IMR-90 (cell line): ENCODE measurements at regions not wholly inside any gene's neighbourhood (a gene's known extent, or its start where the extent isn't known, plus 50 kb on each side); places are given as distances from the start of the nearest gene placed in this dataset.

Experiments used
- BHLHE40 ChIP-seq: fragments of 150-350 bp; IDR thresholded peaks from 2 replicates; pipeline ENCODE4 v1.6.1; 2016; ENCODE audit warnings: mild to moderate bottlenecking, low read depth, low read length
- CHD1 ChIP-seq: IDR thresholded peaks from 2 replicates; pipeline ENCODE4 v1.6.1; 2012; ENCODE audit warnings: low read depth, low read length, improper control_type of control experiment
- MAFK ChIP-seq: IDR thresholded peaks from 2 replicates; pipeline ENCODE4 v1.6.1; 2012; ENCODE audit warnings: low read depth, low read length, improper control_type of control experiment
- NFE2L2 ChIP-seq: fragments of 150-350 bp; IDR thresholded peaks from 2 replicates; pipeline ENCODE4 v1.6.1; 2016; ENCODE audit warnings: low read depth, mild to moderate bottlenecking, low read length
- POLR2A ChIP-seq: IDR thresholded peaks from 2 replicates; pipeline ENCODE4 v1.6.1; 2012; ENCODE audit warnings: mild to moderate bottlenecking, low read depth, low read length
- RAD21 ChIP-seq: IDR thresholded peaks from 2 replicates; pipeline ENCODE4 v1.6.1; 2012; ENCODE audit warnings: low read length, improper control_type of control experiment
- SMC3 ChIP-seq: fragments of 150-350 bp; IDR thresholded peaks from 2 replicates; pipeline ENCODE4 v1.6.1; 2016; ENCODE audit warnings: low read depth, mild to moderate bottlenecking, antibody characterized with exemption, low read length, moderate library complexity
- TF ChIP-seq, protein P1 (sequence below): conservative IDR thresholded peaks from 2 replicates; pipeline ENCODE4 v1.5.1; 2012; ENCODE audit warnings: mild to moderate bottlenecking, low read depth, low read length, improper control_type of control experiment
- TF ChIP-seq, protein P2 (sequence below): fragments of 150-350 bp; IDR thresholded peaks from 2 replicates; pipeline ENCODE4 v1.6.1; 2017; ENCODE audit warnings: mild to moderate bottlenecking, antibody characterized with exemption, low read length, low read depth

DNA sequence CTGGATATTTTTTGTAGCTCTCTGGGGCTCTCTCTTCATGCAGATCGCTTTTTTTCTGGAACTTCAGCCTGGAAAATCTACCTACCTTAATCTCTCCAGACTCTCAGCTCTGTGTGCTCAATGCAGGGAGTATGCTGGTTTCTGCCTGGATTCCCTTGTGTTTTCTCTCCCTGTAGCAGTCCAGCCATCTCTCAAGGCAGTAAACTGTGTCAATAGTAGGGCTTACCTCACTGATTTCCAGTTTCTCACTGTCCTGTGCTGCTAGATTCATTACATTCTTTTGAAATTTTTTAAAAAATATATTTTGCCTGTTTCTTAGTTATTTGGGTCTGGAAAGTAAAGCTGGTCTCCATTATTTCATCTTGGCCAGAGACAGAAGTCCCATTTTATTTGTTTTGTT lies 951.4 kb downstream of the NR2F1-AS1 start:
- TF ChIP-seq, protein P1, sequence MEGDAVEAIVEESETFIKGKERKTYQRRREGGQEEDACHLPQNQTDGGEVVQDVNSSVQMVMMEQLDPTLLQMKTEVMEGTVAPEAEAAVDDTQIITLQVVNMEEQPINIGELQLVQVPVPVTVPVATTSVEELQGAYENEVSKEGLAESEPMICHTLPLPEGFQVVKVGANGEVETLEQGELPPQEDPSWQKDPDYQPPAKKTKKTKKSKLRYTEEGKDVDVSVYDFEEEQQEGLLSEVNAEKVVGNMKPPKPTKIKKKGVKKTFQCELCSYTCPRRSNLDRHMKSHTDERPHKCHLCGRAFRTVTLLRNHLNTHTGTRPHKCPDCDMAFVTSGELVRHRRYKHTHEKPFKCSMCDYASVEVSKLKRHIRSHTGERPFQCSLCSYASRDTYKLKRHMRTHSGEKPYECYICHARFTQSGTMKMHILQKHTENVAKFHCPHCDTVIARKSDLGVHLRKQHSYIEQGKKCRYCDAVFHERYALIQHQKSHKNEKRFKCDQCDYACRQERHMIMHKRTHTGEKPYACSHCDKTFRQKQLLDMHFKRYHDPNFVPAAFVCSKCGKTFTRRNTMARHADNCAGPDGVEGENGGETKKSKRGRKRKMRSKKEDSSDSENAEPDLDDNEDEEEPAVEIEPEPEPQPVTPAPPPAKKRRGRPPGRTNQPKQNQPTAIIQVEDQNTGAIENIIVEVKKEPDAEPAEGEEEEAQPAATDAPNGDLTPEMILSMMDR, result no peak
- TF ChIP-seq POLR2A, result no peak
- no peak for TF ChIP-seq BHLHE40
- no peak for TF ChIP-seq CHD1
- no peak for TF ChIP-seq SMC3
- no peak for TF ChIP-seq NFE2L2
- TF ChIP-seq, protein P2, sequence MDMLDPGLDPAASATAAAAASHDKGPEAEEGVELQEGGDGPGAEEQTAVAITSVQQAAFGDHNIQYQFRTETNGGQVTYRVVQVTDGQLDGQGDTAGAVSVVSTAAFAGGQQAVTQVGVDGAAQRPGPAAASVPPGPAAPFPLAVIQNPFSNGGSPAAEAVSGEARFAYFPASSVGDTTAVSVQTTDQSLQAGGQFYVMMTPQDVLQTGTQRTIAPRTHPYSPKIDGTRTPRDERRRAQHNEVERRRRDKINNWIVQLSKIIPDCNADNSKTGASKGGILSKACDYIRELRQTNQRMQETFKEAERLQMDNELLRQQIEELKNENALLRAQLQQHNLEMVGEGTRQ, result no peak
- TF ChIP-seq MAFK, result no peak
- no peak for TF ChIP-seq RAD21
